ENCODE measurements at regions not wholly inside any gene's neighbourhood (a gene's known extent, or its start where the extent isn't known, plus 50 kb on each side); places are given as distances from the start of the nearest gene placed in this dataset.
"Not testable (repeated sequence)": the region's sequence is repeated elsewhere in the genome, so short reads cannot be mapped to it uniquely, and the experiment has no call there.

GRCh38 chrX:77087529-77088169, 359.5 kb upstream of the FGF16 start:
- DNase-seq (ENCODE audit: low read depth): no peak
- in situ Hi-C loops (cut with HindIII; ENCODE audit: low pct_unique_long_range_greater_than_20kb, low sequenced_read_pairs): no loop called here

DNA sequence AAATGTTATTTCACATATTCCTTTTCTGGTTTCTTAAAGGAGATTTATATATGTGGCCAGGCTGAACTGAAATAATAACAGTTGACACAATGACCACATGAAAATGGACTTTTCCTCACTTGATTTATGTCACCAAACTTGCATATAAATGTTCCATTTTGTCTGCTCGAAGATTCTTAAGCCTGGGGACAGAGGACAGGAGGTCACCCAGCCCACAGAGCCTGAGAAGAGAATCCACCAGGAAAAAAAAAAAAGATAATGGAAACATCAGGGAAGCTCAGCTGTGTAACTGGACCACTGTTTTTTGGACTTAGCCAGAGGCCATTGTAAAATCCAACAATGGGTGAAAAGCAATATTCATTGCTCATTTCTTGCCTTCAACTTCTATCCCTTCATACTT, 359.0 kb upstream of the FGF16 start:
- no peak for DNase-seq (ENCODE audit: low read depth)
- in situ Hi-C loops (cut with HindIII; ENCODE audit: low pct_unique_long_range_greater_than_20kb, low sequenced_read_pairs): no loop called here

GRCh38 chrX:77114501-77114900, 332.7 kb upstream of the FGF16 start:
- in situ Hi-C loops (cut with HindIII; ENCODE audit: low pct_unique_long_range_greater_than_20kb, low sequenced_read_pairs): no loop called here
- no peak for DNase-seq (ENCODE audit: low read depth)

DNA sequence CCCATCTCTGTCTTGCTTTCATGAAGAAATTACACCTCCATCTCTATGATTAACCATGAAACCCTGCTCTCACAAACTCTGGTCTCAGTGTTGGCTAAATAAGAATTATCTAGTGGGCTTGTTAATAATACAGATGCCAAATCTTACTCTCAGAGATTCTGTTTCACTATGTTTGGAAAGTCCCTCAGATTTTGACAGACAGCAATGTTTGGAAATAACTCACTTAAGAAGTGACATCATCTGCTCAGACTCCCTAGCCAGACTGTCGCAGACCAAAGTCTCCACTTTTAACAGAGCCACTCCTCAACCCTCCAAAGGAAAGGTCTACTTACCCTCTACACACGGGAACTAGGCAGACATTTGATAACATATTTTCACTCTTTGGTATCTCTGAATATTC, 328.5 kb upstream of the FGF16 start:
- DNase-seq (ENCODE audit: low read depth): no peak
- in situ Hi-C loops (cut with HindIII; ENCODE audit: low pct_unique_long_range_greater_than_20kb, low sequenced_read_pairs): no loop called here

- no peak for DNase-seq (ENCODE audit: low read depth)
- in situ Hi-C loops (cut with HindIII; ENCODE audit: low pct_unique_long_range_greater_than_20kb, low sequenced_read_pairs): no loop called here
Measured at GRCh38 chrX:77119706-77120105, 327.5 kb upstream of the FGF16 start.

- in situ Hi-C loops (cut with HindIII; ENCODE audit: low pct_unique_long_range_greater_than_20kb, low sequenced_read_pairs); DNase-seq (ENCODE audit: low read depth): not testable (repeated sequence)
Measured at GRCh38 chrX:77123917-77124316, 323.3 kb upstream of the FGF16 start.

GRCh38 chrX:77127571-77127970, 319.6 kb upstream of the FGF16 start:
- in situ Hi-C loops (cut with HindIII; ENCODE audit: low pct_unique_long_range_greater_than_20kb, low sequenced_read_pairs); DNase-seq (ENCODE audit: low read depth): not testable (repeated sequence)

- in situ Hi-C loops (cut with HindIII; ENCODE audit: low pct_unique_long_range_greater_than_20kb, low sequenced_read_pairs): no loop called here
- DNase-seq (ENCODE audit: low read depth): no peak
Measured at GRCh38 chrX:77143907-77144306, 303.3 kb upstream of the FGF16 start.

DNA sequence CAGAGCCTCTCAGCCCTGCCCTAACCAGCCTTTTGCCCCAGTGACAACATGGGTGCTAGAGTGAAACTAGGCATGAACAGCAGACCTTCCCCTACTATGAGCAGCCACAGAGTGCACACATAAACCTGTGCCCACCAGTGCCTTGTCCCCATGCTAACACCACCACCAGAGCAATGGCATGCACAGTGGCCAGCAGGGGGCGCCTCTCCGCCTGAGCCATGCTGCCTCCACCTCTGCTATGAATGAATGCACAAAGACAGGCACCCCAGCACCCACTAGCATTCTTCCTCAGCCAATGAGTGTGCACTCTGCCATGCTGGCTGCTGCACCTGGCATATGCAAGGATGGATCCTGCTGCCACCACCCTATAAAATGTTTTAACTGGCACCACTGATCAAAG, 286.9 kb upstream of the FGF16 start:
- no peak for DNase-seq (ENCODE audit: low read depth)
- in situ Hi-C loops (cut with HindIII; ENCODE audit: low pct_unique_long_range_greater_than_20kb, low sequenced_read_pairs): no loop called here

DNA sequence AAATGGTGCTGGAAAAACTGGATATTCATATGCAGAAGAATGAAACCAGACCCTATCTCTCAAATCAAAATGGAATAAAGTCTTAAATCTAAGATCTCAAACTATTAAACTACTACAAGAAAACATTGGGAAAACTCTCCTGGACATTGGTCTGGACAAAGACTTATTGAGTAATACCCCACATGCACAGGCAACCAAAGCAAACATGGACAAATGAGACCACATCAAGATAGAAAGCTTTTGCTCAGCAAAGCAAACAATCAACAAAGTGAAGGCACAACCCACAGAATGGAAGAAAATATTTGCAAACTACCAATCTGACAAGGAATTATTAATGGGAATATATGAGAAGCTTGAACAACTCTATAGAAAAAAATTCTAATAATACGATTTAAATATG, 284.4 kb upstream of the FGF16 start:
- DNase-seq (ENCODE audit: low read depth): no peak

DNA sequence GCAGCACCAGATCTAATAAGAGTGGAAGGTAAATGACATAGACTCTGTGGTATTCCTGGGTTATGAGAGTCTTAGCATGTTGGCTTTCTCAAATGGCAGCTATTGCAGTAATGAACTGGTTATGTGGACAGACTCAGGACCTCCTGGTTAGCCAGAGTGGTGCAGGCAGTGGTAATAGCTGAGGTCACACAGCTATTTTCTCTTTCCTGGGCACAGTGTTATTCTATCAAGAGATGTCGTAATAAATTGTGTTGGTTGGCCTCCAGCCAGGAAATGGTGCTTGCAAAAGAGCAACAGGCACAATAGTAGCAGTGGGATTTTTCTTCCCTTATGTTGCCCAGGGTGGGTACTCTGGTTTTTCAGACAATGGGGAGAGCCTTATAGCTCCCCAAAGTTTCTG, 279.2 kb upstream of the FGF16 start:
- DNase-seq (ENCODE audit: low read depth): no peak
- in situ Hi-C loops (cut with HindIII; ENCODE audit: low pct_unique_long_range_greater_than_20kb, low sequenced_read_pairs): no loop called here

More for the DNA sequence above, 284.4 kb upstream of the FGF16 start:
- in situ Hi-C loops (cut with HindIII; ENCODE audit: low pct_unique_long_range_greater_than_20kb, low sequenced_read_pairs): no loop called here

DNA sequence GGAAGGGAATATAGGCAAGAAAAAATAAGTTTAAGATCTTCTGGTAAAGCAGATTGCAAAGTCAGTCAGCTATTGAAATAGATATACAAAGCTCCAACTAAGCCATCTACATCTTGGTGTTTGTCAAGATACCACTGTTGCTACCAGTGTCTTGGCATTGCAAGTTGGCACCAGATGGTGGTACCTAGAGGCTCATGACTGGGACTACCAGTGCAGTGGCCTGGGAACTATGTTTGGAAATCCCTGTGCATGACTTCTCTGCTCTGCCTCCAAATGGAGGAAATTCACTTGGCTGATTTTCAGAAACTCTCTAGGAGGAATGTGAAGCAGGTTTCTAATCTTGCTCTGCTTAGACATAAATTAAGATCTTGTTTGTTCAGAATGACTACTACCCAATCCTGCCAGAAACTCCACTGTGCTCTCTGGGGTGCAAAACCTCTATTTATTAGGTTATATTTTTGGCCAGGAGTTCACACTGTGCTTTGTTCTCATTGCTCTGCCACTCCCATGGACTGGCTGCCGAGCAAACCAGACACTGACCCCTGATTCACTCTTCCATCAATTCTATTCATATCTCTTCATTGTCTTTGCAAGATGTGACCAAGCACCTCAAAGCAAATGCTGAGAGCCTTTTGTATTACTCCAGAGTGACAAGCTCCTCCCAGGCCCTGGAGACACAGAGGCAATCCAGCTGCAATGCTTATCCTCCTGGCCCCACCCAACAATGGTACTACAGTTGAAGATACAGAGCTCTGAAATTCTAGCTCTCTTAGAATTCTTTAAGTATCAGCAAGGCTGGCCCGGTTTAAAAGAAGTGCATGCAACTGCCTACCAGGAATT, 272.3 kb upstream of the FGF16 start:
- no peak for DNase-seq (ENCODE audit: low read depth)
- in situ Hi-C loops (cut with HindIII; ENCODE audit: low pct_unique_long_range_greater_than_20kb, low sequenced_read_pairs): no loop called here

DNA sequence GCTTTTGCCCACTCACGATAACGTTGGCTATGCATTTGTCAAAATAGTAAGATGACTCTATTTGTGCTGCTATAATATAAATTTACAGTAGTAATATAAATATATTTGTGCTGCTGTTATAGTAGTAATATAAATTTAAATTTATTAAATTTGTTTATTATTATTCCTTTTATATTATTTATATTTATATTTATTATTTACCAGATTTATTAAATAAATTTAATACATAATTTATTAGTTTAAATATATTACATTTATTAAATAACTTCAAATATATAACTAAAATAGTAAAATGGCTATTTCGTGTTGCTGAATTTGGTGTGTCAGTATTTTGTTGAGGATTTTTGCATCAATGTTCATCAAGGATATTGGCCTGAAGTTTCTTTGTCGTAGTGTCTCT, 246.5 kb upstream of the FGF16 start:
- in situ Hi-C loops (cut with HindIII; ENCODE audit: low pct_unique_long_range_greater_than_20kb, low sequenced_read_pairs): no loop called here
- no peak for DNase-seq (ENCODE audit: low read depth)

- in situ Hi-C loops (cut with HindIII; ENCODE audit: low pct_unique_long_range_greater_than_20kb, low sequenced_read_pairs): no loop called here
- DNase-seq (ENCODE audit: low read depth): no peak
Measured at GRCh38 chrX:77223046-77223445, 224.1 kb upstream of the FGF16 start.

- no peak for DNase-seq (ENCODE audit: low read depth)
- in situ Hi-C loops (cut with HindIII; ENCODE audit: low pct_unique_long_range_greater_than_20kb, low sequenced_read_pairs): no loop called here
Measured at GRCh38 chrX:77264490-77264889, 182.7 kb upstream of the FGF16 start.

DNA sequence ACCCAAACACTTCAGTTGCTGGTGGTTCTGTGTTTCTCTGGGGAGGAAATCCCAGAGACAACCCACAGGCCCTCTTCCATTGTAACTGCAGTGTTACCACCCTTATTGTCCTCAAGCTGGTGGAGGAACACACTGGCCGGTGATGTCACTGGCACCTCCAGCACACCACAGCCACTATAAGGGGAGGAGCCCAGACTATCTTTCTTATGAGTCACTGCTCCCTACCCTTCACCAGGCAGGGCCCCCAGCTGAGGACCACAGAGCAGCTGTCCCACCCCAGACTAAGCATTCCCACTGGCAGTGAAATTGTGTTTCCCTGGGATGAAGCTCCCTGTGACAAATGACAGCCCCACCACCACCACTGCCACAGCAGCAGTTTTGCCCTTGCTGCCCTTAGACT, 171.8 kb upstream of the FGF16 start:
- in situ Hi-C loops (cut with HindIII; ENCODE audit: low pct_unique_long_range_greater_than_20kb, low sequenced_read_pairs): no loop called here
- no peak for DNase-seq (ENCODE audit: low read depth)

DNA sequence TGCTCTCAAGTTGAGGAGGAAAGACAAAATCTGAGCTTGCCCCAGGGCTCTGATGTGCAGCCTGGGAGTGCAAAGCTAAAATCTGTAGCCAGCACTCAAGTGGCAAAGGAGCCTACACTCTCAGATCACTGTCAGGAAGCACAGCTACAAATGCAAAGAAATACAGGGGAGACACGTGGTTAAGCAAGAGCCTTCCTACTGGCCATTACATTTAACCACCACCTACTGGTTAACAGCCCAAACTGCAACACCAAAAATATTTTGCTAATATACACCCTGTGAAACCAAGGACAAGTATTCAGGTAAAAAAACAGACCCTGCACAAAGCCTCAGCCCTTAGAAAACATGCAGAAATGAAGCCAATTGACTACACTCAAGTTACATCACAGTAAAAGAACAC, 170.4 kb upstream of the FGF16 start:
- in situ Hi-C loops (cut with HindIII; ENCODE audit: low pct_unique_long_range_greater_than_20kb, low sequenced_read_pairs): no loop called here
- DNase-seq (ENCODE audit: low read depth): no peak

- in situ Hi-C loops (cut with HindIII; ENCODE audit: low pct_unique_long_range_greater_than_20kb, low sequenced_read_pairs): no loop called here
Measured at GRCh38 chrX:77277911-77278310, 169.3 kb upstream of the FGF16 start.

DNA sequence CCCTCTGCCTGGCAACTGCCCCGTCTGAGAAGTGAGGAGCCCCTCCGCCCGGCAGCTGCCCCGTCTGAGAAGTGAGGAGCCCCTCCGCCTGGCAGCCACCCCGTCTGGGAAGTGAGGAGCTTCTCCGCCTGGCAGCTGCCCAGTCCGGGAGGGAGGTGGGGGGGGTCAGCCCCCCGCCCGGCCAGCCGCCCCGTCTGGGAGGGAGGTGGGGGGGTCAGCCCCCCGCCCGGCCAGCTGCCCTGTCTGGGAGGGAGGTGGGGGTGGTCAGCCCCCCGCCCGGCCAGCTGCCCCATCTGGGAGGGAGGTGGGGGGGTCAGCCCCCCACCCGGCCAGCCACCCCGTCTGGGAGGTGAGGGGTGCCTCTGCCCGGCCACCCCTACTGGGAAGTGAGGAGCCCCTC, 167.8 kb upstream of the FGF16 start:
- in situ Hi-C loops (cut with HindIII; ENCODE audit: low pct_unique_long_range_greater_than_20kb, low sequenced_read_pairs): not testable (repeated sequence)

More at GRCh38 chrX:77277911-77278310, 169.3 kb upstream of the FGF16 start:
- DNase-seq (ENCODE audit: low read depth): no peak

More for the DNA sequence above, 167.8 kb upstream of the FGF16 start:
- DNase-seq (ENCODE audit: low read depth): not testable (repeated sequence)
